NCI-H2029 (cell line): ENCODE measurements at regions not wholly inside any gene's neighbourhood (a gene's known extent, or its start where the extent isn't known, plus 50 kb on each side); places are given as distances from the start of the nearest gene placed in this dataset.
A peak's percentile ranks its signal among the peaks of the same experiment; 100 is the strongest.
"Not testable (repeated sequence)": the region's sequence is repeated elsewhere in the genome, so short reads cannot be mapped to it uniquely, and the experiment has no call there.

ENCODE experiments used
- DNase-seq: peaks from one replicate; lab custom pipeline; 2025; lab: John Stamatoyannopoulos, UW

DNA sequence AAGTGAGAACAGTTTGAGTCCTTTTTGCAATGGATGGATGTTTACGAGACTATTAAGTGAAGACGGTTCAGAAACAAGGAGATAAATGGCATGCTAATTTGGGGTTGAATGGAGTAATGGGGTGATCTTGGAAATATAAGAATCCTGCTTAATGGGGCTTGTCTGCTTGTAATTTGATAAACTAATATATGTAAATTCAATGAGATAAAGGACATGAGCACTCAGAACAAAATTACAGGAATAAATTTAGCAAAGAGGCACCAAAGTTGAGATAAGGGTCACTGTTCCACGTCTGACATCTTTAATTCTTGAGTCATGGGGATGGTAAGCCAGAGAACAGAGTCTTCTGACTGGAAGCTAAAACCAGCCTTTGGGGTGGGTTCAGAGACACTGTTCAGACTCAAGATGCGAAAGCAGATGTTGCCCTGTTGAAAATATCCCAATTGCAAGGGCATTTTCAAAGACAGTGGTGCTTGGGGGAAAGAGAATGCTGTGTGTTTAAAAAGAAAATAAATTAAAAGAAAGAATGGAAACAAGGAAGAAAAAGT is 67.8 kb upstream of the CHRNB4 start:
- DNase-seq = no peak

DNA sequence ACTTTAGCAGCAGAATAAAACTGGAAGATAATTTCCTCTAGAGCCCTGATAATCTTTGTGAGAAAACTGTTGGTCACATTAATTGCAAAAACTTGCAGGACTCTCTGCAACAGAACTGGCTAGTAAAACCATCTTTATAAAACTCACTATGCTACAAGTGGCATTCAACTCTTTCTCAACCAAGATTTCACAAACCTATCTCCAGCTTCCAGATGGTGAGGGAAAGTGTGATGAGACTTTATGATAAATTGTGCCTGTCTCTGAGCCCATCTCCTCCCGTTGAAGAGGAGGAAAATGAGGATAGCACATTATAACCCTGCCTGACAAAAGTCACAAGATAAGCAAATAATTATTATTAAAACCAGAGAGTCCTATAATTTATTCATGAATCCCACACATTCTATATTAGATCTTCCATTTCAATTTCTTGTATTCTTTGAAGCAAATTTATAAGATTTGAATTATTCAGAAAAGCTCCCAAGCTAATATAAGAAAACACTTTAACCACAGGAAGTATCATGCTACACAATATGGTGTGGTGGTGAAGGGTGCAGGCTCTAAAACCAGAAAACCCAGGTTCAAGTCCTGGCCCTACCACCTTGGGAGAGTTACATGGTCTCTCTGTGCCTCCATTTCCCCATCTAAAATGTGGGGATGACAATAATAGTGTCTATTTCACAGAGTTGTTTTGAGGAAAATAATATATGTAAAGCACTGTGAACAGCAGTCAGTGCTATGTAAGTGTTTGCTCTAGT is 65.6 kb upstream of the CHRNB4 start:
- not testable (repeated sequence) for DNase-seq

DNA sequence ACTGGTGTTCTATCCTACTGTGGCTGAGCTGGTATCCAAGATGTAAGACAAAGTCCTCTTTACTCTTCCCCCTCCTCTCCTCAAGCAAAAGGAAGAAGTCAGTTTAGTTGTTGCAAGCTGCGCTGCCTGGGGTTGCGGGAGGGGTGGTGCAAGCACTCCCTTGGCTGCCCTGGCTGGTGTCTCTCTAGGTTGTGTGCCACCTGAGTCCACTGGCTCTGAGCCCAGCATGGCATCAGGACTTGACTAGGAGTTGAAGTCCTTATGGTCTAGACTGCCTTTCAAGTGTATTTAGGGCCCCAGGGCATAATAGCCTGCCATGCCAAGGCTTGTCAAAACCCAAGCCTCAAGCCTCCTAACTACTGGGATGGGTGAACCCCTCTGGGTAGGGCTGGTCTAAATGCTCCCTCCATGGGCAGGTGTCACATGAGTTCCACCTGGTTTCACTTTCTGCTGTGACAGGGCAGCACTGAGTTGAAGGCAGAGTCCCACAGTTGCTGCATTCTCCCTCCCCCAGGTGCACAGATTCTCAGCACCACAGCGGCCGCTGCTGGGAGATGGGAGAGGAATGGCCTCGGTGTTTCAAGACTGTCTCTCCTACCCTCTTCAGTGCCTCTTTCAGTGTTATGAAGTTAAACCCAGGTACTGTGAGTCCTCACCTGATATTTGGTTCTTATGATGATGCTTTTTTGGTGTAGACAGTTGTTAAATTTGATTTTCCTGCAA is 62.5 kb upstream of the CHRNB4 start:
- peak; percentile 29 for DNase-seq

GRCh38 chr15:78702609-78703333 is 61.8 kb upstream of the CHRNB4 start:
- no peak for DNase-seq

DNA sequence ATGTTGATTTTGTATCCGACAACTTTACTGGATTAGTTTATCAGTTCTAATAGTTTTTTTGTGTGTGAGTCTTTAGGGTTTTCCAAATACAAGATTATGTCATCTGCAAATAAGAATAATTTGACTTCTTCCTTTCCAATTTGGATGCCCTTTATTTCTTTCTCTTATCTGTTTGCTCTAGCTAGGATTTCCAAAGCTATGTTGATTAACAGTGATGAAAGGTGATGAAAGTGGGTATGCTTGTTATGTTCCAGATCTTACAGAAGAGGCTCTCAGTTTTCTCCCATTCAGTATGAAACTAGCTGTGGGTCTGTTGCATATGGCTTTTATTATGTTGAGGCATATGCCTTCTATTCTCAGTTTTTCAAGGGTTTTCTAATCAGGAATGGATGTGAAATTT is 56.4 kb upstream of the CHRNB4 start:
- DNase-seq = no peak

DNA sequence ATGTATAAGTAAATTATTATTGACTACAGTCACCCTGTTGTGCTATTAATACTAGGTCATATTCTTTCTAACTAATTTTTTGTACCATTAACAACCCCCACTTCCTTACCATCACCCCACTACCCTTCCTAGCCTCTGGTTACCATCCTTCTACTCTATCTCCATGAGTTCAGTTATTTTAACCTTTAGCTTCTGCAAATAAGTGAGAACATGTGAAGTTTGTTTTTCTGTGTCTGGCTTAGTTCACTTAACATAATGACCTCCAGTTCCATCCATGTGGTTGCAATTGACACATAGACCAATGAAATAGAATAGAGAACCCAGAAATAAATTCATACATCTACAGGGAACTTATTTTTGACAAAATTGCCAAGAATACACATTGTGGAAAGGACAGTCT is 55.4 kb upstream of the CHRNB4 start:
- DNase-seq = no peak

- no peak for DNase-seq
Measured at GRCh38 chr15:78695854-78696253, 54.8 kb upstream of the CHRNB4 start.

- DNase-seq = no peak
Measured at GRCh38 chr15:78695046-78695671, 54.1 kb upstream of the CHRNB4 start.

DNA sequence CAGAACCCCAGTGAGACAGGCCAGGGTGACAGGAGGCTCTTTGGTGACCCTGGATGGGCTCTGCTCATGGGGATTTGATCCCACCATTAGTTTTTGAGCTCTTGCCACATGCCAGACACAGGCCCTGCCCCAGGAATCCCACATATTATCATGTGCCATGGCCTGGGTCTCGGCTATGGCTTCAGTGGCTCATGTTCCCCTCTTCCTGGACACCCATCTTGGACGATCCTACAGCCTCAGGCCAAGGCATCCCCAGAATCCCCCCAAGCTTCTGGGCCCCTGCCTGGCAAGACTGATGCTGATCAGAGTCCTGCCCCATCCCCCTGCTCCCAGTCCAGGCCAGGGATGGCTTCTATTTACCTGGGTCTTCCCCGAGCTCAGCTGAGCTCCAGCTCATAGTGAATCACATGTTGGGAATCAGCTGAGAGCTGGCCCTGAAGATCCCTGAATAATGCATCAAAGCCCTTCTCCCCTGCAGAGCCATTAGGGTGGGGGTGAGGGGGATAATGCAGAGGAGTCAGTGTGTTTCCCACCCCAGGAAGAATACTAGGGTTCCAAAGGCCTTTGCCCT is 50.9 kb upstream of the CHRNB4 start:
- no peak for DNase-seq

- no peak for DNase-seq
Measured at GRCh38 chr15:78691167-78691850, 50.3 kb upstream of the CHRNB4 start.
